ENCODE measurements at regions not wholly inside any gene's neighbourhood (a gene's known extent, or its start where the extent isn't known, plus 50 kb on each side); places are given as distances from the start of the nearest gene placed in this dataset.

GRCh38 chr17:31741371-31741770 is 117.7 kb downstream of the COPRS start:
- Mint-ChIP-seq H3K4me3 (no peak overlapping the region), H3K27me3 (ENCODE audit: low read depth) (peaks cover 20% of the 10 kb centered on the region), H3K4me1 (peaks cover 46% of the 10 kb centered on the region), H3K9me3 (peaks cover 2% of the 10 kb centered on the region), H3K36me3 (ENCODE audit: low read depth) (no peaks in the 10 kb centered on the region), H3K27ac (peak overlapping the region in 1 of 3 experiments; percentile 4)
- no peak for TF ChIP-seq CTCF (IDR thresholded peaks at IDR 0.05; ENCODE audit: unreplicated experiment in 3 of 3)

- Mint-ChIP-seq H3K27me3 (ENCODE audit: low read depth) (peaks cover 22% of the 10 kb centered on the region), H3K9me3 (peaks cover 2% of the 10 kb centered on the region), H3K4me1 (peaks cover 40% of the 10 kb centered on the region)
Observed at GRCh38 chr17:31740611-31741082, 118.4 kb downstream of the COPRS start.

GRCh38 chr17:31738996-31739699 is 119.9 kb downstream of the COPRS start:
- Mint-ChIP-seq H3K9me3 (peaks cover 2% of the 10 kb centered on the region), H3K27me3 (ENCODE audit: low read depth) (peaks cover 21% of the 10 kb centered on the region), H3K4me3 (no peak overlapping the region)

More at GRCh38 chr17:31740611-31741082, 118.4 kb downstream of the COPRS start:
- TF ChIP-seq CTCF (IDR thresholded peaks at IDR 0.05; ENCODE audit: unreplicated experiment in 3 of 3), result no peak
- no peak overlapping the region for H3K4me3 Mint-ChIP-seq
- no peaks in the 10 kb centered on the region for H3K36me3 Mint-ChIP-seq (ENCODE audit: low read depth)
- H3K27ac Mint-ChIP-seq, result peak overlapping the region in 1 of 3 experiments; percentile 7

GRCh38 chr17:31738488-31738887 is 120.6 kb downstream of the COPRS start:
- peaks cover 27% of the 10 kb centered on the region for H3K4me1 Mint-ChIP-seq
- H3K36me3 Mint-ChIP-seq (ENCODE audit: low read depth), result no peaks in the 10 kb centered on the region
- TF ChIP-seq CTCF (IDR thresholded peaks at IDR 0.05; ENCODE audit: unreplicated experiment in 3 of 3), result no peak
- no peak overlapping the region for H3K27ac Mint-ChIP-seq
- no peak overlapping the region for H3K4me3 Mint-ChIP-seq
- peaks cover 2% of the 10 kb centered on the region for H3K9me3 Mint-ChIP-seq
- peaks cover 16% of the 10 kb centered on the region for H3K27me3 Mint-ChIP-seq (ENCODE audit: low read depth)

More at GRCh38 chr17:31738996-31739699, 119.9 kb downstream of the COPRS start:
- Mint-ChIP-seq H3K4me1 (peaks cover 34% of the 10 kb centered on the region), H3K36me3 (ENCODE audit: low read depth) (no peaks in the 10 kb centered on the region), H3K27ac (peak overlapping the region in 1 of 3 experiments; percentile 44)
- TF ChIP-seq CTCF (IDR thresholded peaks at IDR 0.05; ENCODE audit: unreplicated experiment in 3 of 3), result no peak

- Mint-ChIP-seq H3K27me3 (ENCODE audit: low read depth) (peaks cover 12% of the 10 kb centered on the region), H3K36me3 (ENCODE audit: low read depth) (no peaks in the 10 kb centered on the region)
Observed at GRCh38 chr17:31738067-31738466, 121.0 kb downstream of the COPRS start.

More at GRCh38 chr17:31738067-31738466, 121.0 kb downstream of the COPRS start:
- no peak overlapping the region for H3K27ac Mint-ChIP-seq
- no peak for TF ChIP-seq CTCF (IDR thresholded peaks at IDR 0.05; ENCODE audit: unreplicated experiment in 3 of 3)
- H3K4me1 Mint-ChIP-seq, result peaks cover 23% of the 10 kb centered on the region
- H3K4me3 Mint-ChIP-seq, result no peak overlapping the region
- H3K9me3 Mint-ChIP-seq, result peaks cover 2% of the 10 kb centered on the region

Data from nephron (organoid).